Hematopoietic multipotent progenitor cell treated with erythropoietin and hydrocortisone succinate and interleukin-3 and kit ligand, for 8 days (in vitro differentiated cells): ENCODE measurements at regions not wholly inside any gene's neighbourhood (a gene's known extent, or its start where the extent isn't known, plus 50 kb on each side); places are given as distances from the start of the nearest gene placed in this dataset.

Experiments
- DNase-seq: peaks from one replicate; pipeline ENCODE4 v3.0.0-alpha.2; 2015

DNA sequence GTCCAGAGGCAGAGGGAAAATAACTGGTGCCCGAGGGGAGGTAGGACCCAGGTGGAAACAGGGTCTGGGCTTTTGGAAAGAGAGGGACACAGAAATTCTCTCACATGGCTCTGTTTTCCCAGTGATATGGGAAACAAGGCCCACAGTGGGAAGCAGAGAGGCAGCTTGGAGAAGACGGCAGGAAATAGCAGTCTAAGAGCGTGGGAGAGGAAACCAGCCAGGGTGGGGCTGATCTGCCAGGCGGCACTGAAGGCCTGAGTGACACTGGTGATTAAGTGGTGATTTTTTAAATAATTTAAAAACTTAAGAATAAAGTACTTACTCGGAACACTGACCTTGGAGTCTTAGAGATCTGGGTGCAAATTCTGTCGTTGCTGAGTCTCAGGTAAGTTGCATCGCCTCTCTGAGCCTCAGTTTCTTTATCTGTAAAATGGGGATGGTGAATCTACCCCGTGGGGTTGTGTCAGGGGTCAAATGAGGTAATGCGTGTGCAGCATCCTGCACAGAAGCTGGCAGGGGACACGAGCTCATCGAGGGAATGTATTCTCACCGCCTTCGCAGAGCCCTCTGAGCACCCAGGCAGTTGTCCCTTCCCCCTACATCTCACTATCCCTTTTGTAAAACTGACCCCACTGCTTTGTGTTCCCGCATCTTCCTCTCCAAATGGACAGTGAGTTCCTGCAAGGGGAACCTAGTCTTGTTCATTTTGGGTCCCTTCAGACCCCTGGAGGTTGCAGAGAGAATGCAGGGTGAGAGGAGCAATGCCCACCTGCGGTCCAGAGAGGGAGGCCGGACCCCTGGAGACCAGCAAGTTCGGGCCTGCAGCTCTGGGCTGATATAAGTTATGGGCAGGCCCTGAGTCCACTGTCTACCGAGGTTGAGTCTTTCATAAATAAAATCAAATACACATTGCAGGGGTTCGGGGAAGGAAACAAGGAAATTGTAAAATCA is 228.6 kb upstream of the PMEPA1 start:
- DNase-seq: no peak

DNA sequence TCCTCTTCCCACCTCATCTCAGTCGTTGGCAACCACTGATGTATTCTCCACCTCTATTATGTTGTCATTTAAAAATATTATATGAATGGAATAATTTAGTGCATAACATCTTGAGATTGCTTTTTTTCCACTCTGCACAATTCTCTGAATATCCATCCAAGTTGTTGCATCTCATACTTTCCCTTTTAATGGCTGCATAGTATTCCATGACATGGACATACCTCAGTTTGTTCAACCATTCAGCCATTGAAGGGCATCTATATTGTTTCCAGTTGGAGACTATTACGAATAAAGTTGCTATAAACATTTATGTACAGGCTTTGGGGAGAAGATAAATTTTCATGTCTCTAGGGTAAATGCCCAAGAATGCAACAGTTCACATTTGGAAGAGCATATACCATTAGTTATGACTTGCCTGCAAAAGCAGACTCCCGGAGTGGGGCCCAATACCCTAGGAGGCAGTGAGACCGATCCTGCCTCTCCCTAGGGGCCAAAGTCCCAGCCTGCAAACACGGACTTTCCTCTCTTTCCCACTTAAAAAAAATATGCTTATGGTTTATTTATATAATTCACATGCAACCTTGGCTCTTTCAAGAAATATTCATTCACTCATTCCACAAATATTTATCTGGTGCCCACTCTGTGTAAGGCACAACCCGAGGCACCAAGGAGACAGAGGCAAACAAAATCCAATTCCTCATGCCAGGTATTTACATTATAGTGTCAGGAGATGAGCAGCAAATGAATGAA is 227.0 kb upstream of the PMEPA1 start:
- DNase-seq: no peak

DNA sequence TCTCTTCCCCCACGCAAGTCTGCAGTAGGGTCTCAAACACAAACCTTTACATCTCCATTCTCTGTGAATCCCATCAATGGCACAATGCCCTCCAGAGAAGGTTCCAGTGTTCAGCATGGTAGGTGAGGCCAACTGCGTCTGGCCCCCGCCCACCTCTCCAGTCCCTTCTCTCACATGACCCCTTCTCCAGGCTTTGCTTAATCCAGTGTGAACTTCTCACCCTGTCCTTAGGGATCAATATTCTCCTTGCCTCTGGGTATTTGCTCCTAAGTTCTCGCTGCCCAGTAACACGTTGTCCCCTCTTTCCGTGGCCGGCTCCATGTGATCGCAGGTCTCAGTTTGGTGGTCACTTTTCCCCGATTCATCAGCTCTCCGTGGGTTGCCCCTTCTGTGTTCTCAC is 225.1 kb upstream of the PMEPA1 start:
- no peak for DNase-seq

DNA sequence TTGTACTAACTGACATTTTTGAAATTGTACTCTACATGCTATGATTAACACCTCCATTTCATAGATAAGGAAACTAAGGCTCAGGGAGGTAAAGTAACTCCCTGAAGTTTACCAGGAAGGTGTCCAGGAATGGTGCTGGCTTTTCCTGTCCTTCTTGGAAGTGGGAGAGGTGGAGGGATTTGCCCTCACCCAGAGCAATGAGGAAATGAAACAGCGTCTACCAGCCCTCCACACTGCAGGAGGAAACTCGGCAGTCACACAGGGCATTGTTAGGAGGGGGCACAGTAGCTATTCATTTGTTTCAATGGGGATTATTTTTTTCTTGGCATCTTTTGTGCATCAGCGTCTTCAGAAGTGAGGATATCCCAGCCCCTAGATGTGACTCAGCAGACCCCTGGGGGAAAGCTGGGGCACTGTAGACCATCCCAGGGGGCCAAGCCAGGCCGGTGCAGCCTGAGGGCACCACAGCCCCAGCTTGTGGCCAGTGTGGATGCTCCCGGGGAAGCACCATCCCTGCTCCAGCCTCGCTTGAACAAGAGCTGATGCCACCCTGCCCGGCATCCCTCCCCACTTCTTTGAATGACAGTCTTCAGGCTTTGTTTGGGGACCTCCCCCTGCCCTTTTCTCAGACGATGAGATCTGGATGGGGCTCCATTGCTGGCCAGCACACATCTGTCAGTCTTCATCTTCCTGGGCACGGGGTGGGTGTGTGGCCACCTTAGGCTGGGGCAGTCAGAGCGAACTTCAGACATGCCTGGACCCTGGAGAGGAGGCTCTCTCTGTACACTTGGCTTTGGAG is 224.4 kb upstream of the PMEPA1 start:
- no peak for DNase-seq

DNA sequence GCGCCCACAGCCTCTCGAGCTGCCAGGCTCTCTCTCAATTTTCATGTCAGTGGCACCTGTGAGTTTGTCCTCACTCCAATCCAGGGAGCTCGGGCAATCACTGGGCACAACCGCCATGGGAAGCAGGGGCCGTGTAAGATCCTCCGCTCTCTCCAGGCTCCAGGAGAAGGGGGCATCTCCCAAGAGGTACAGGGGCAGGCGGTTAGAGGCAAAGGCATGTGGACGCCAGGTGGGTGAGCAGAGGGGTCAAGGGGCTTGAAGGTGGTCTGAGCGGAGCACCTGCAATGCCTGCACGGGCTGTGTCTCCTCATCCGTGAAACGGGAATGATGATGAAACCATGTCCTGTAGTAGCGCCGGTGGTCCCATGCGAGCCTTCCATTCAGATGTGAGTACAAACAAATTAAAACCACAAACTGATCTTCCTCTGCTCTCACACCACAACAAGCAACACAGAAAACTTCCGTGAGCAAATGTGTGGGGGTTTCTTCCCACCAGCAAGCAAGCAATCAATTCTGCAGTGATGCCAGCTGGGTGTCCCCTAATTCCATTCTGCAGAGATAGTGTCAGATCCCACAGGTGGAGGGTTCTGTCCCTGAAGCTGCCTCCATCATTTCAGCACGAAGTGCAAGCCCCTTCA is 222.5 kb upstream of the PMEPA1 start:
- no peak for DNase-seq

DNA sequence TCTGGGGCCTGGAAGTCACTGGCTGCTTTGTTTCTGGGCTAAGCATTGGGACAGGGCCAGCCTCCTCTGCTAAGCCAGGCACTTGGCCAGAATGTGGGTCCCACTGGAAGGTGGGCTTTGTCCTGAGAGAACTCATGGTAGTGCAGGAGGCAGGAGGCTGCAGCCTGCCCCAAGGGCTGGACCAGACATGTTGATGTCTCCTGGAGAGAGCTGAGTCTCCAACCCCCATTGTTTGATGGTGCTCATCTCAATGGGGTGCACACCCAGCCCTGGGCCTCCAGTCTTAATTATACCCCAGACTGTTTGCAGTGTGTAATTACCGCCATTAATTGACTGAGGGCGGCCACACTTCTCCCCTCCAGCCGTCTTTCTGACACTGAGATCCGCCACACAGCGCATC is 220.5 kb upstream of the PMEPA1 start:
- no peak for DNase-seq

DNA sequence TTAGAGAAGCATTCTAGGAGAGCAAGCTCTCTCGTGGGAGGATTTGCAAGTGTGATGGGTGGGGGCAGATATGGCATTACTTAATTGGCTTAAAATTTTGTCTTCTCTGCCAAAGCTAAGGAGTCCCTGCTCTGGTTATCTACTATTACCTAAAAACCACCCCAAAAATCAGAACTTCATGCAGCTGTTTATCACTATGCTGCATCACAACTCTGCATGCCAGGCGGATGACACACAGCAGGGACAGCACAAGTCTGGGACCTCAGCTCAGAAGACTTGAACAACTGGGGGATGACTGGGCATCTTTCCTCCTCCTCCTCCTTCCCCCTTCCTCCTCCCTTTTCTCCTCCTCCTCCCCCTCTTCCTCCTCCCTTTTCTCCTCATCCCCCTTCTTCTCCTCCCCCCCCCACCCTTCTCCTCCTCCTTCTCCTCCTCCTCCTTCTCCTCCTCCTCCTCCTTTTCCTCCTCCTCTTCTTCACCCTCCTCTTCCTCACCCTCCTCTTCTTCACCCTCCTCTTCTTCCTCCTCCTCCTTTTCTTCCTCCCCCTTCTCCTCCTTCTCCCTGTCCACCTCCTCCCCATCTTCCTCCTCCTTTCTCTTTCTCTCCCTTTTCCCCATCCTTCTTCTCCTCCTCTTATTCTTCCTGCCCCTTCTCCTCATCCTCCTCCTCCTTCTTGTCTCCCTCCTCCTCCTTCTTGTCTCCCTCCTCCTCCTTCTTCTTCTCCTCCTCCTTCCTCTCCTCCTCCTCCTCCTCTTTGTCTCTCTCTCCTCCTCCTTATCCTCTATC is 218.6 kb upstream of the PMEPA1 start:
- DNase-seq: no peak

DNA sequence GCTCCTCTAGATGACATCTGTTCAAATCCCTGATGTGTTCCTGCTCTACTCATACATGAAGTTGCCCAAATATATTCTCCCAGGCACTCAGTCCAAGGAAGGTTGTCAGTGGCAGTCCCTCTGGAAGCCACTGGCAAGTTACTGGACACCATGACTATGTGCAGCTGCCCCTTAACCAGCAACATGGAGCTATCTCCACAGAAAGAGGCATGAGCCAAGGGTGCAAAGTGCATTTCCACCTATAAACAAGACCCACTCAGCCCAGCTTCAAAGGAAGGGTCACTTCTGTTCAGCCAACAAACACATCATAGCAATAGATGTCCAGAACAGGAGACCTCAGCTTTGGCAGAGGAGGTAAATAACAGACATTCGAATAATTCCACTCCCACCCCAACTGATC is 217.6 kb upstream of the PMEPA1 start:
- DNase-seq: no peak

DNA sequence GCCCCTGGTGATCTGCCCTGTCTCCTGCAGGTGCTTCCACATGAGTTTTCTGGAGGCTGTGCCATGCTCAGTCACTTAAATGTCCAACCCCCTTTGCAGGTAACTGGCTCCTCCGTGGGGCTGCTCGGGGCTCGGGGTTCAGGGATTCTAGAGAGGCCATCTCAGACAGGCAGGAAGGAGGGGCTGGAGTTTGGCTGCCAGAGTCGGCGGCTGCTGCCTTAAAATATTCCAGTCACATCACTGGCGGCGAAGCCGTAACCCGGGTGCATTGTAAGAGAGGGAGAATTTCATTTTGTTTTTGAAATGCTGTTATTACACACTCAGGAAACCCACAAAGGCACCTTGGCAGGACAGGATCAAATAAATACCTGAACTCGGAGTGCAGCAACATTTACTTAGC is 212.9 kb upstream of the PMEPA1 start:
- DNase-seq: no peak

DNA sequence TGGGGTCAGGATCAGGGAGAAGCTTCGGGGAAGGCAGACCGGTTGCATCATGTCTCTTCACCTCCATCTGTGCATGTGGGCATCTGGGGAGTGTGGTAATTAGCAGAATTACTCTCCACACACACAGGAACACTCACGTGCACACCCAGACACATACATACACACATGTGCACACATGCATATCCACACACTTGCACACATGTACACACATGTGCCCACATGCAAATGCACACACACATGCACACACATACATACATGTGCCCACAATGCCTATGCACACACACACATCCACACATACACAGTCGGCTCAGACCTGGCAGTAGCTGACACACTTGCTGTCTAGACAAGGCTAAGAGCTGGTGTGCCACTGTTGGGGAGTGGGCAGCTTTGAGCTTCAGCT is 212.3 kb upstream of the PMEPA1 start:
- DNase-seq: no peak

DNA sequence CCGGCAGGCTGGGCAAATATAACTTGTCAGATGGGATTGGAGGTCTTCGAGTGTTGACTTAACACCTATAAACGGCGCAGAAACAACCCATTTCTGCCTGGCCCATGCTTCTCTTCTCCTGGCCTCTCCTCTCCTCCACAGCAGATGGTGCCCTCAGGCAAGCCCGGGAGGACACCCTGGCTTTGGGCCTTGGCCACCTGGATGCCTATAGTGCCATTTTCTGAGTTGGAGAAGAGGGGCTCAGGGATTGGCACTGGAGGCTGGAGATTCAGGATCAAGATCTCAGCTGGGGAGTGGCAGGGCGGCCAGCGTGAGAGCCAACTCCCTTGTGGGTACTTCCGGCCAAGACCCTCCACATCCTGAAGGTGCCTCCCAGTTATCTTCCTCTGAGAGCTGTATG is 211.9 kb upstream of the PMEPA1 start:
- no peak for DNase-seq

DNA sequence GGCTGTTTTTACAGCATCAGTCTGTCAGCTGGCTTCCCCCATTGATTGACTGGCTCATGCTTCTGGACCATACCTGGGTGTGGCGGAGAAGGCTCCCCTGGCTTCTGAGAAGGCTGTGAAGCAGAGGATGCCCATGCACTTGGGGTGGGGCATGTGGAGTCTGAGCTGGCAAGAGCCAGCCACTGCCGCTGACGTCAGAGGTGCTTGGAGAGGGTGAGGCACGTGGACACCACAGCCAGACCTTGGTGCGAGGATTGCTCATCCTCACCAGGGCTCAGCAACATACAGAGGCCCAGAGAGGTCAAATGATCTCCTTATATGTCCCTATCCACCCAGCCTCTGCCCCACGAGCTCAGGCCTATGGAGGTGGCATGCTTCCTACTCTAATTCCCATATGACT is 211.2 kb upstream of the PMEPA1 start:
- DNase-seq: no peak

DNA sequence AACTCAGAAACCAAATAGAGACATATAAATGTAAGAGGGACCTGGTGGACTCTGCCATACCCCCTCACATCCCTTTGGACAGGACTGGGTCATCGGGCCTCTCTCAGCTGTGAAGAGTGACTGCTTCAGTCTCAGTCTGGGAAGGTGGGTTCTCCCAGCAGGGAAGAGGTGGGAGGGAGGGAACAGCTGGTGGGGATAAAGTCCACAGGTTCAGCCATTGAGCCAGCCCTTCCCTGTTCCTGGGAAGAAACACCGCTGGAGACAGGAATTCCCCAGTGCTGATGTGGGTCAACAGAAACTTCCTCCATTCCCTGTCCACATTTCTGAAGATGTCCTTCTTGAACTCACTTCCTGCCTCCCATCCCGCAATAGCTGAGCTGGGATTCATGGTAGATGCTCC is 209.2 kb upstream of the PMEPA1 start:
- no peak for DNase-seq

DNA sequence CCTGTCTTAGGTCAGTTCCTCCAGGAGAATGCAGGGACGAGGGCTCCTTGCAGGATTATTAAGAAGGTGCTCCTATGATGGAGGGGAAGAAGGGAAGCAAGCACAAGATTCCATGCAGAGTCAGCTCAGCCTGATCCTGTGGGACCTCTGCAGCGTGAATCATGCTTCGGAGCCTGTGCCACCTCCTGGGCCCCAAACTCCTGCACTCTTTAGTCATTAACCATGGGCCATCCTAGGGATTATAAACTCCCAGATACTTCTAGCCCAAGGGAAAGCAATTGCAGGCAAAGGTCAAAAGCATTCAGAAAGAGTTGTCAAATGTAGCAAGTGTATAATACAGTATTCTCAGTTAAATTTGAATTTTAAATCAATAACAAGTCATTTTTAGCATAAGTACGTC is 208.7 kb upstream of the PMEPA1 start:
- no peak for DNase-seq

DNA sequence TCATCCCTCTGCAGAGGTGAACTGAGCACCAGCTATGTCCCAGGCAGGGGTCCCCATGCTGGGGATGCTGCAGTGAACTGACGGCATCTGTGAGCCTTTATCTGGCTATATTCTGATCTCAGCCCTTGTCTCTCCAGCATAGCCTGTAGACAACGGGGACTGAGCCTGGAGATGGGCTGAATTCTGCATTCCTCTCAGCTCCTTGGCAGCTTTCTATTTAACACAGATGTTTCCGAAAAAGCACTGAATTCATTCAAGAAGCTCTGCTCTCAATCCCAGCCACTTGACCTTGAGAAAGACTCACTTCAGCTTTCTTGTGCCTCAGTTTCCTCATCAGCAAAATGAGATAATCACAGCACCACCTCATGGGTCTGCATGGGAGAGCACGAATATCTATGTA is 204.4 kb upstream of the PMEPA1 start:
- DNase-seq: no peak

DNA sequence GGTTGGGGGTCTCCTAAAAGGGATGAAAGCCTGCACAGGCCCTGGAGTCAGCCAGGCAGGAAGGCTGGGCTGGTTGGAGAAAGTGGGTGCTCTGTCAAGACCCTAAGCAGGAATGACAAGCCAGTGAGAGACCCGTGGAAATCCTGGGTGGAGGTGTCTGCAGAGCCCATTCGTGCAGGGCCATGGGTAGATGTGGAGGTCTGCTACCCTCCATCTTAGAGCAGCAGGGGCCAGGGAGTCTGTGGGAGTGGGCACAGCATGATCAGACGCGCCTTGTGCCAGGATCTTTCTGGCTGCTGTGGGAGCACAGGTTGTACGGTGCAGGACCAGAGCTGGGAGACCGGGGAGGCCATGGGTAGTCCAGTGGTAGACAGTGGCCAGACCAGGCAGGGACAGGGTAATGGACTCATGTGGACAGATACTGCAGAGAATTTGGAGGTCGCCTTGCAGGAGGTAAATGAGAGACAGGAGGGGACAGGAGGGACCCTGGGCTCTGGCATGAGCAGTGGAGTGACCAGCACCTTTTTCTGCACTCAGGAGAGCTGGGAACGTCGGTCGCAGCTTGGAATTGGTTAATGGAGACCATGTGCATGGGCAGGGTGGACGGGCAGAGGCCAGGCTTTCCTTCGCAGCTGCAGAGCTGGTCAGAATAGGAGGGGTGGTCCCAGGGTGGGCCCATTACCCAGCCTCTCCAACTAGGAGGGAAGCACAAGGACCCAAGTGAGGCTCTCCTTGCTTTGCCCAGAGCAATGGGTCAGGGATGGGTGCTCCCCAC is 203.5 kb upstream of the PMEPA1 start:
- no peak for DNase-seq

DNA sequence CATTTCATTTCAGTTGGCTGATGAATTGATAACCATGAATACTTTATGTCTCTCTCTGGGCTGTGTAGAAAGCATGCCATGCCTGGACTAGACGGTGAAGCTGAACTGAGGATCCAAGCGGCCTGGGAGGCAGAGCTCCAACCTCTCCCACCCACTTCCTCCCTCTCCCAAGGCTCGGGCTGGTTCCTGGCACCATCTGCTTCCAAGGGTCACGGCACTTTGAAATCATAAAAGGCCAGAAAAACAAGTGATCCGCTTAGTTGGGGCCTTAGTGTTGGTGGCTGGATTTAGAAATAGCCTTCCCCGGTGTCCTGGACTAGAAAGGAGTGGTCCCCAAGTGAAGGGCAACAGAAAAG is 202.4 kb upstream of the PMEPA1 start:
- DNase-seq: no peak

DNA sequence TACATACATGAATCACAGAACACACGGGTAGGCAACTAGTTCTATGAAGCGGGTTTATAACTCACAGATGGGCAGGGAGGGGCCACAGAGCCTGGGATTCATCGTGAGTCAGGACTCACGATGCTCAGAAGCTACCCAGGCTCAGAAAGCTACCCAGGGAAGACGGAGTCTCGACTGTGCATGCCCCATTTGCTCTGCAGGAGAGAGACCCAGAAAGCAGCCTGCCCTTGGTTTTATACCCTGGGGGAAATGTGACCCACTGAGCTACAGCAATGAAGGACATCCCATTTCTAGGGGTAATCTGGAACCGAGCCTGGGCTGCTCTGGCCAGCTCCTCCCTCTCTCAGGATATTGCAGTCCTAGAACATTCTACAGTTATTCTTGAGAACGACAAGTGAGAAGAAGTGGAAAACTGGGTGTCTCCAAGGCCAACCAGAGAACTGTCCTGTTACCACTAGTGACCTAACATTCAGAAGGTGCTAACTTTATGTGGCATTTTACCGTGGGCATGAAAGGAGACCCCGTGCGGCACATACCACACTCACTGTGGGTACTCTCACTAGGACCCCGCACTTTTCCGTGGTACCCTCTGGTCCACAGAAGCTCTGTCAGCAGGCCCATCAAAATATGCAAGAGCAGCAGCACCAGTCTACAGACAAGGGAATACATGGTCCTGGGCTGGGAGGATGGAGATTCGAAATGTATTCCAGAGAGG is 201.9 kb upstream of the PMEPA1 start:
- DNase-seq: no peak

DNA sequence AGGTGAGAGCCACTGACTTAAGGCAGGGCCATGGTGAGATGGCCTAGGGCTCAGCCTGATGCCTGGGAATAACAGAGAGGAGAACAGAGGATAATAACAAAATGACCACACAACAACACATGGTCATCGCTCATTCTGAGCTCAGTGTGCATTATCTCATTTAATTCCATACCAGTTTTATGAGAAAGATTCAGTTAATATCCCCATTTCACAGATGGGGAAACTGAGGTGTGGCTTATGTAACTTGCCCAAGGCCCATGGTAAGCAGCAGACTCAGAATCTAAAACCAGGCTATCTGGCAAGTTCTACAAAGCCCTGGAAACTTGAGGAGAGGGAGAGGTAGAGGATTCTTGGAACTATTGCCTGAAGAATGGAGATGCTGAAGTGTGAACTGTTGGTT is 200.9 kb upstream of the PMEPA1 start:
- no peak for DNase-seq

DNA sequence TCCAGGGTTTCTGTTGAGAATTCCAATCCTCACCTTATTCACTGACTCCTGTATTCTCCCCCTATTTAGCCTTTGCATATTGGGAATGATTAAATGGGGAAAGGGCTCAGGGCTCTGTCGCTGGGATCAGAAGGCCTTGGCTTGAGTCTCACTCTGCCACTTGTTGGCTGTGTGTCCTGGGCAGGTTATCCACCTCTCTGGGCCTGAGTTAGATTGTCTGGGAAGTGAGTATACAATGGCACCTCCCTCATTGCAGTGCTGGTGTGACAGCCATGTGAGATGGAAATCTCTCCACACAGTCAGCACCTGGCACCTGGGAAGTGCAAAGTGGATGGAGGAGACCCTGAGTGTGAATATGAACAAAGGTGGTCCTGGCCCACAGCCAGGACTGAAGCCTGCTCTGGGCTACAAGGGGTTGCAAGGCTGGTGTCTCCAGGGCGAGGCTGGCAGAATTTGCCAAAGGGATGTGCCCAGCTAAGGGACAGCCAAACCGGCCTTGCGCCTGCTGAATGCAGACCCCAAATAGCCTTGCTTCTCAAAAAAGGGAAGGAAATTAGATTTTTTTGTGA is 200.0 kb upstream of the PMEPA1 start:
- no peak for DNase-seq
